ENCODE measurements at regions not wholly inside any gene's neighbourhood (a gene's known extent, or its start where the extent isn't known, plus 50 kb on each side); places are given as distances from the start of the nearest gene placed in this dataset.
"Not testable (repeated sequence)": the region's sequence is repeated elsewhere in the genome, so short reads cannot be mapped to it uniquely, and the experiment has no call there.

DNA sequence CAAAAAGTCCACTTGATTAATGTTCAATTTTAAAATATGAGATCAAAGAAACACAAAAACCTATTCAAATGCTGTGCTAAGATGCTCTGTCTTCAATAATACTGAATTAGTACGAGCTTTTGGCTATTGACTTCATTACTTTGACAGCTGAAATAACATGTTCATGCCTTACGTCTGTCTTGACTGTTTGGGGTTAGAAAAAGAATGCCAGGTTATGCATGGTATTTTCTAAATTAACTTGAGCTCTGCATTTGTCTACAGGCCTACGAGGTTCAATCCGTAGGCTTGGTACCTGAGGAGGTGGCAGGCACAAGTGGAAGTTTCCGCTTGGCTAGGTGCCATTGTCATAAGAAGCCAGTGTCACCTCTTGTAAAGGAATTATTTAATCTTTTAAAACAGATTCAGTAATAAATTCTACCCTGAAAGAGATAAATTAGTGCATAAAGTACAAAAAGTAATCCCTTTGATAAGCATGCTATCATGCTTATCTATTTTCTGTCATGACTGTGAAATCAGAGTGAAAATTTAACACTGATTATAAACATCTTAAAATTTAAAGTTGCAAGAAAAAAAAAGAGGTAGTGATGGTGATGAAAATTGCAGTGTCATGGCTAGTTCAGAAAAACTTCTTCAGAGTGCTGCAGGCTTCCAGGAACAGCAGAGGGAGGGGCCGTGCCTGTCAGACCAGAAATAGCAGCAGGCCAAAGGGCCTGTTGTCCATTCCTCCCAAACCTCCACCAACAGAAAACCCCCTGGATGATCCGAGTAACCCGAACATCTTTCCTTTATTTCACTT lies 115.7 kb downstream of the ARRDC4 start:
- DNase-seq (no peak), ATAC-seq (no peak)
- Mint-ChIP-seq H3K27me3 (no peaks in the 10 kb centered on the region), H3K4me3 (no peak overlapping the region), H3K4me1 (no peaks in the 10 kb centered on the region), H3K27ac (peak overlapping the region in 1 of 2 donors; percentile 38), H3K9me3 (no peaks in the 10 kb centered on the region)

- no peak for ATAC-seq
- no peaks in the 10 kb centered on the region for H3K9me3 Mint-ChIP-seq
- no peaks in the 10 kb centered on the region for H3K27me3 Mint-ChIP-seq
- no peak for DNase-seq
- no peak overlapping the region for H3K4me3 Mint-ChIP-seq
- no peaks in the 10 kb centered on the region for H3K4me1 Mint-ChIP-seq
- H3K27ac Mint-ChIP-seq: no peak overlapping the region
Observed at GRCh38 chr15:98077186-98077585, 116.7 kb downstream of the ARRDC4 start.

DNA sequence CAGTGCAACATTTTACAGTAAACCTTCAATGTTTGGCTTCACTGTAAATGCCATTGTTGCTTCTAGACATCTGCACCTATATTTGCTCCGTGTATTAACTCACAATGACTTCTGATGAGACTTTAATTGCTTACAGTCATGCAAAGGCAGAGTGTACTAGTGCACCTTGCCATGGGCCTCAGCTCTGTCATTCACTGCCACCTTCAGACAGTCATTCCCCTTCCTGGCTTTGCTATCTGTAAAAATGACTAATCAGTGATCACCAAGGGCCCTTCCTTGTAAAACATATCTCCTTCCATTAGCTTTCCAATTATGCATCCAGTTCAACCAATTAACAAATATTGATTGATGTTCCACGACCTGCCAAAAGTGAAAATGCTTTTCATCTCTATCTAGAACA lies 120.3 kb downstream of the ARRDC4 start:
- Mint-ChIP-seq H3K4me1 (no peaks in the 10 kb centered on the region), H3K9me3 (no peaks in the 10 kb centered on the region), H3K4me3 (no peak overlapping the region), H3K27me3 (no peaks in the 10 kb centered on the region), H3K27ac (no peak overlapping the region)
- no peak for ATAC-seq
- DNase-seq: no peak

- no peaks in the 10 kb centered on the region for H3K27me3 Mint-ChIP-seq
- DNase-seq (no peak), ATAC-seq (no peak)
- H3K4me1 Mint-ChIP-seq: no peaks in the 10 kb centered on the region
- H3K9me3 Mint-ChIP-seq: peaks cover 4 to 6% of the 10 kb centered on the region in 2 donors
- no peak overlapping the region for H3K27ac Mint-ChIP-seq
- H3K4me3 Mint-ChIP-seq: no peak overlapping the region
Observed at GRCh38 chr15:98083203-98083910, 122.9 kb downstream of the ARRDC4 start.

- DNase-seq: peak; percentile 16 to 18
Observed at GRCh38 chr15:98085003-98085639, 124.6 kb downstream of the ARRDC4 start.

GRCh38 chr15:98088307-98088945 lies 127.9 kb downstream of the ARRDC4 start:
- H3K27me3 Mint-ChIP-seq, H3K4me3 Mint-ChIP-seq, H3K4me1 Mint-ChIP-seq, DNase-seq, H3K27ac Mint-ChIP-seq: not testable (repeated sequence)
- H3K9me3 Mint-ChIP-seq: peaks cover 6 to 10% of the 10 kb centered on the region in 2 donors
- peak; percentile 100 for ATAC-seq

More at GRCh38 chr15:98085003-98085639, 124.6 kb downstream of the ARRDC4 start:
- H3K4me1 Mint-ChIP-seq: no peaks in the 10 kb centered on the region
- H3K27ac Mint-ChIP-seq: no peak overlapping the region
- H3K4me3 Mint-ChIP-seq: no peak overlapping the region
- H3K27me3 Mint-ChIP-seq: no peaks in the 10 kb centered on the region
- peaks cover 4 to 6% of the 10 kb centered on the region in 2 donors for H3K9me3 Mint-ChIP-seq
- no peak for ATAC-seq

DNA sequence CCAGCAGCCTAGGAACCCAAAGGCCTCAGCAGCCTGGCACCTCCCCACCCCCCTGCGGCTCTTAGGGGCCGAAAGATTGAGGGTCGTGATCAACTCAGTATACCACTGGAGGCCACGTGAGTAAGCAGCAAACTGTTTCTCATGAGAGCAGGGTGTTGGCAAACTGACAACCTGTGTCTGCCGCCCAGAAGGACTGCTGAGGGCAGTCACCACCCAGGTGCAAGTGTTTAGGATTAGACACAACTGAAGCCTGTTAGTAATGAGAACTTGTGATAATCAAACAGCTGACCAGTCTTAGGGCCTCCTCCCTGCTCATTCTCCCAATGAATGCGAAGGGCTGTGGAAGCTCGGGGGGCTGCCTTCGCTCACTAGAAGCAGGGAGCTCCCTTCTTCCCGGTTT lies 128.8 kb downstream of the ARRDC4 start:
- ATAC-seq, H3K27ac Mint-ChIP-seq, H3K4me1 Mint-ChIP-seq, H3K4me3 Mint-ChIP-seq, DNase-seq, H3K27me3 Mint-ChIP-seq: not testable (repeated sequence)
- peaks cover 6 to 13% of the 10 kb centered on the region in 2 donors for H3K9me3 Mint-ChIP-seq

DNA sequence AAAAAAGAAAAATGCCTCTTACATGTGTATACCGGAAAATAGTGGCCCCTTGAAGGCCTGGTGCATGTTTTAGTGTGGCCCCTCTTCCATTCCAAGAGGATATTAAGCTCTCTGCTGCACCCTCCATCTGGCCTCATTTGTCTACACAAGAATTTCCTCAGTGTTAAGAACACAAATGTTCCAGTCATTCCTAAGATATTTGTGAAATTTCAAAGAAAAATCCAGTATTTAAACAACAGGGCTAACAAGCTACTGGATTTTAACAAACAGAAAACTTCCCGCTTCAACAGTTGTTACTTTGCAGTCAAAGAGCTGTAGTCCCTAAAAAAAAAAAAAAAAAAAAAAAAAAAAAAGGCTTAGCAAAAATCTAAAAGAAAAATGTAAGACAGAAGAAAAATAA lies 137.5 kb downstream of the ARRDC4 start:
- ATAC-seq, H3K4me1 Mint-ChIP-seq, H3K4me3 Mint-ChIP-seq, H3K9me3 Mint-ChIP-seq, H3K27ac Mint-ChIP-seq, H3K27me3 Mint-ChIP-seq, DNase-seq: not testable (repeated sequence)

GRCh38 chr15:98100606-98101005 lies 140.1 kb downstream of the ARRDC4 start:
- not testable (repeated sequence) for H3K4me3 Mint-ChIP-seq, ATAC-seq, H3K9me3 Mint-ChIP-seq, H3K27me3 Mint-ChIP-seq, H3K4me1 Mint-ChIP-seq, DNase-seq, H3K27ac Mint-ChIP-seq

- DNase-seq: no peak
- no peaks in the 10 kb centered on the region for H3K4me1 Mint-ChIP-seq
- ATAC-seq: no peak
- H3K4me3 Mint-ChIP-seq: no peak overlapping the region
- no peaks in the 10 kb centered on the region for H3K9me3 Mint-ChIP-seq
- no peak overlapping the region for H3K27ac Mint-ChIP-seq
- H3K27me3 Mint-ChIP-seq: no peaks in the 10 kb centered on the region
Observed at GRCh38 chr15:98103570-98103969, 143.1 kb downstream of the ARRDC4 start.

GRCh38 chr15:98104386-98105151 lies 144.1 kb downstream of the ARRDC4 start:
- H3K9me3 Mint-ChIP-seq, ATAC-seq, H3K27me3 Mint-ChIP-seq, DNase-seq, H3K4me3 Mint-ChIP-seq, H3K4me1 Mint-ChIP-seq, H3K27ac Mint-ChIP-seq: not testable (repeated sequence)

DNA sequence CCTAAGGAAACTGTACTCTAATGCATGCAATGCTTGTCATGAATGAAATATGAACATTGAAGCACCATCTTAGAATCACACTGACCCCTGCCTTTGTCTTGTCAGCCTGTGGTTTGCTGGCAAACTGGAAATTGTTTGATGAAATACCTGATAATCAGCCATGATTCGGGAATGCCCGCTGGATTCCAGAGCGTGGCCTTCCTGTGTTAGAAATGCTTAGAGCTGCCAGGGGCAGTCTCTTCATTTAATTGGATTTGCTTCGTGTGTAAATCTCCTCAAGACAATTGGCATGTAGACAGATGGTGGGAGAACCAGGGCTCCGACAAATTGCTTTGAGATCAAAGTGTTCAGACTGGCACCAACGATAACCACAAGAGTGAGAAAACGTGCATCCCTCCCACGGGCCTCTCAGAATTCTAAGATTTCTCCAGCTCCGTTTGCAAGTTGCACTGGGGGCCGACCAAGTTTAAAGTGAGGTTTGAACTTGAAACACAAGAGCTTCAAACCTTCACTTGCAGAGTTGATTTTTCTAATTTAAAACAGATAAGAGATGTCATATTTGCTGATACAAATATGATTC lies 146.2 kb downstream of the ARRDC4 start:
- not testable (repeated sequence) for H3K9me3 Mint-ChIP-seq, DNase-seq, H3K27me3 Mint-ChIP-seq

GRCh38 chr15:98111806-98112205 lies 151.3 kb downstream of the ARRDC4 start:
- Mint-ChIP-seq H3K4me3 (no peak overlapping the region), H3K27ac (no peak overlapping the region), H3K9me3 (no peaks in the 10 kb centered on the region), H3K27me3 (peaks cover 9% of the 10 kb centered on the region), H3K4me1 (no peaks in the 10 kb centered on the region)
- no peak for DNase-seq
- no peak for ATAC-seq

More for the DNA sequence above, 146.2 kb downstream of the ARRDC4 start:
- ATAC-seq, H3K4me3 Mint-ChIP-seq, H3K4me1 Mint-ChIP-seq, H3K27ac Mint-ChIP-seq: not testable (repeated sequence)

- H3K27ac Mint-ChIP-seq: no peak overlapping the region
- no peak for DNase-seq
- peaks cover 9% of the 10 kb centered on the region for H3K27me3 Mint-ChIP-seq
- H3K4me3 Mint-ChIP-seq: no peak overlapping the region
- ATAC-seq: no peak
- H3K9me3 Mint-ChIP-seq: peaks cover 0 to 6% of the 10 kb centered on the region in 2 donors
- H3K4me1 Mint-ChIP-seq: no peaks in the 10 kb centered on the region
Observed at GRCh38 chr15:98113327-98113726, 152.8 kb downstream of the ARRDC4 start.

GRCh38 chr15:98120561-98120960 lies 160.1 kb downstream of the ARRDC4 start:
- ATAC-seq (no peak), DNase-seq (no peak)
- Mint-ChIP-seq H3K9me3 (peaks cover 5 to 14% of the 10 kb centered on the region in 2 donors), H3K4me3 (no peak overlapping the region), H3K4me1 (no peaks in the 10 kb centered on the region), H3K27me3 (peaks cover 9% of the 10 kb centered on the region), H3K27ac (no peak overlapping the region)
